K562 (cell line): ENCODE measurements at regions not wholly inside any gene's neighbourhood (a gene's known extent, or its start where the extent isn't known, plus 50 kb on each side); places are given as distances from the start of the nearest gene placed in this dataset.

Source experiments
- CBX3 ChIP-seq, 2 experiments: IDR thresholded peaks; 1 replicate in 1 of 2; 2 replicates in 1 of 2; pipeline ENCODE4 v1.6.1; 2012; ENCODE audit warnings: inconsistent platforms in 2 of 2, low read length in 2 of 2, borderline replicate concordance in 1 of 2, control low read depth in 1 of 2
- DDX20 ChIP-seq: fragments of 450-650 bp; IDR thresholded peaks from 2 replicates; pipeline ENCODE4 v1.6.1; 2016; ENCODE audit warnings: missing genetic modification characterization, low read depth, mild to moderate bottlenecking, missing compliant biosample characterization, moderate library complexity
- RBFOX2 ChIP-seq: fragments of 200-400 bp; formaldehyde crosslinking; IDR thresholded peaks from 2 replicates; pipeline ENCODE4 v1.6.1; 2017; ENCODE audit warnings: low read depth, mild to moderate bottlenecking, low read length, moderate library complexity
- RCOR1 ChIP-seq, 2 experiments: IDR thresholded peaks; 2 replicates each; pipeline ENCODE4 v1.6.1; 2012; ENCODE audit warnings: low read depth in 2 of 2, low read length in 2 of 2, borderline replicate concordance in 1 of 2, improper control_type of control experiment in 1 of 2
- ZNF146 ChIP-seq: IDR thresholded peaks from one replicate; pipeline ENCODE4 v1.6.1; 2018; ENCODE audit warnings: missing compliant biosample characterization; ENCODE audit not compliant: unreplicated experiment
- ZNF165 ChIP-seq: fragments of 250-450 bp; sonication (Bioruptor Pico); IDR thresholded peaks from 2 replicates; pipeline ENCODE4 v1.4.0; 2020; ENCODE audit warnings: borderline replicate concordance
- TF ChIP-seq, protein P1 (sequence below), 3 experiments: IDR thresholded peaks in 2 of 3; conservative IDR thresholded peaks in 1 of 3; 2 replicates each; pipeline ENCODE4 v1.5.1; 2011 to 2012; ENCODE audit warnings: low read length in 3 of 3, mild to moderate bottlenecking in 3 of 3, control low read depth in 2 of 3, improper control_type of control experiment in 1 of 3, inconsistent platforms in 1 of 3, low read depth in 1 of 3, mixed read lengths in 1 of 3, moderate library complexity in 1 of 3; ENCODE audit not compliant: insufficient read depth in 2 of 3
- TF ChIP-seq, protein P2 (sequence below): sonication (generic); formaldehyde crosslinking; IDR thresholded peaks from 2 replicates; pipeline ENCODE4 v1.8.1; 2023; ENCODE audit warnings: mild to moderate bottlenecking, missing genetic modification reagents, moderate library complexity

DNA sequence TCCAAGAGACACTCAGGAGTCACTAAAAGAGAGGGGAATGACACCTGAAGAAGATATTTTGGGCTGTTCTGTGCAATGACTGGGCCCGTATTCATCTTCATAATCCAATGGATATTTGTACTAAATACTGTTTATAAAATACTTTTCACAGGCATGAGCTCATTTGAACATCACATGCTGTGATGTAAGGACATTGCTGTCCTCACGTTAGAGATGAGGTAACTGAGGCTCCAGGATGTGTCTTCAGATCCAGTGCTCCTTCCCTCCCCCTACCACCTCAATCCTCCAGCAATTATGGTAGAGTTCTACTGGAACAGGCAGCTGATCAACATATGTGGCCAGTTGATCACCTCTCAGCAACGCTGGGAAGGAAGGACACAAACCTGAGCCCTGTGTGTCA is 139.4 kb upstream of the OSMR start:
- TF ChIP-seq DDX20 (tag) (no peak), ZNF165 (CRISPR knock-in tag) (no peak), RCOR1 (IDR thresholded peaks at IDR 0.05; ENCODE audit: borderline replicate concordance in 1 of 2, low read depth in 2 of 2, low read length in 2 of 2) (no peak), ZNF146 (CRISPR knock-in tag) (no peak), CBX3 (IDR thresholded peaks at IDR 0.05; ENCODE audit: borderline replicate concordance in 1 of 2, low read length in 2 of 2) (no peak), RBFOX2 (no peak)
- TF ChIP-seq, protein P1, sequence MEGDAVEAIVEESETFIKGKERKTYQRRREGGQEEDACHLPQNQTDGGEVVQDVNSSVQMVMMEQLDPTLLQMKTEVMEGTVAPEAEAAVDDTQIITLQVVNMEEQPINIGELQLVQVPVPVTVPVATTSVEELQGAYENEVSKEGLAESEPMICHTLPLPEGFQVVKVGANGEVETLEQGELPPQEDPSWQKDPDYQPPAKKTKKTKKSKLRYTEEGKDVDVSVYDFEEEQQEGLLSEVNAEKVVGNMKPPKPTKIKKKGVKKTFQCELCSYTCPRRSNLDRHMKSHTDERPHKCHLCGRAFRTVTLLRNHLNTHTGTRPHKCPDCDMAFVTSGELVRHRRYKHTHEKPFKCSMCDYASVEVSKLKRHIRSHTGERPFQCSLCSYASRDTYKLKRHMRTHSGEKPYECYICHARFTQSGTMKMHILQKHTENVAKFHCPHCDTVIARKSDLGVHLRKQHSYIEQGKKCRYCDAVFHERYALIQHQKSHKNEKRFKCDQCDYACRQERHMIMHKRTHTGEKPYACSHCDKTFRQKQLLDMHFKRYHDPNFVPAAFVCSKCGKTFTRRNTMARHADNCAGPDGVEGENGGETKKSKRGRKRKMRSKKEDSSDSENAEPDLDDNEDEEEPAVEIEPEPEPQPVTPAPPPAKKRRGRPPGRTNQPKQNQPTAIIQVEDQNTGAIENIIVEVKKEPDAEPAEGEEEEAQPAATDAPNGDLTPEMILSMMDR (IDR thresholded peaks at IDR 0.05 in 2 of 3, conservative IDR thresholded peaks at IDR 0.05 in 1 of 3; ENCODE audit: insufficient read depth in 2 of 3, low read depth in 1 of 3, low read length in 3 of 3) = no peak
- TF ChIP-seq, protein P2, sequence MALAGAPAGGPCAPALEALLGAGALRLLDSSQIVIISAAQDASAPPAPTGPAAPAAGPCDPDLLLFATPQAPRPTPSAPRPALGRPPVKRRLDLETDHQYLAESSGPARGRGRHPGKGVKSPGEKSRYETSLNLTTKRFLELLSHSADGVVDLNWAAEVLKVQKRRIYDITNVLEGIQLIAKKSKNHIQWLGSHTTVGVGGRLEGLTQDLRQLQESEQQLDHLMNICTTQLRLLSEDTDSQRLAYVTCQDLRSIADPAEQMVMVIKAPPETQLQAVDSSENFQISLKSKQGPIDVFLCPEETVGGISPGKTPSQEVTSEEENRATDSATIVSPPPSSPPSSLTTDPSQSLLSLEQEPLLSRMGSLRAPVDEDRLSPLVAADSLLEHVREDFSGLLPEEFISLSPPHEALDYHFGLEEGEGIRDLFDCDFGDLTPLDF (CRISPR knock-in tag) = no peak
